PFSK-1 (cell line): ENCODE measurements at regions not wholly inside any gene's neighbourhood (a gene's known extent, or its start where the extent isn't known, plus 50 kb on each side); places are given as distances from the start of the nearest gene placed in this dataset.

Experiments used
- FOXP2 ChIP-seq: optimal IDR thresholded peaks from 2 replicates; pipeline ENCODE3; 2011; ENCODE audit warnings: borderline replicate concordance, control low read depth, inconsistent platforms; ENCODE audit not compliant: insufficient read depth; ENCODE audit errors: extremely low read length, extremely low read depth
- POLR2AphosphoS5 ChIP-seq: IDR thresholded peaks from 2 replicates; pipeline ENCODE4 v1.6.1; 2012; ENCODE audit warnings: low read depth, mild to moderate bottlenecking, control low read depth, low read length, moderate library complexity
- REST ChIP-seq, 2 experiments: IDR thresholded peaks; 2 replicates each; pipeline versions ENCODE4 v1.6.1 to v1.8.0; 2011 to 2012; ENCODE audit warnings: low read depth in 2 of 2, low read length in 2 of 2, control low read depth in 1 of 2, inconsistent platforms in 1 of 2, mild to moderate bottlenecking in 1 of 2, moderate library complexity in 1 of 2; ENCODE audit not compliant: insufficient read depth in 1 of 2
- SIN3A ChIP-seq: IDR thresholded peaks from 2 replicates; pipeline ENCODE4 v1.6.1; 2012; ENCODE audit warnings: mild to moderate bottlenecking, low read length, moderate library complexity, borderline replicate concordance; ENCODE audit not compliant: insufficient read depth
- TAF1 ChIP-seq: IDR thresholded peaks from 2 replicates; pipeline ENCODE4 v1.6.1; 2012; ENCODE audit warnings: low read length, control low read depth, borderline replicate concordance; ENCODE audit not compliant: insufficient read depth

- TF ChIP-seq TAF1 (no peak), POLR2AphosphoS5 (no peak), FOXP2 (no peak), SIN3A (no peak)
Measured at GRCh38 chr21:16007943-16008342, 278.2 kb downstream of the USP25 start.

- TF ChIP-seq TAF1 = no peak
- no peak for TF ChIP-seq FOXP2
- no peak for TF ChIP-seq REST (IDR thresholded peaks at IDR 0.05; ENCODE audit: insufficient read depth in 1 of 2, low read depth in 2 of 2, low read length in 2 of 2)
- no peak for TF ChIP-seq POLR2AphosphoS5
- TF ChIP-seq SIN3A = no peak
Measured at GRCh38 chr21:16011719-16012118, 281.9 kb downstream of the USP25 start.

- TF ChIP-seq SIN3A (no peak), POLR2AphosphoS5 (no peak), REST (IDR thresholded peaks at IDR 0.05; ENCODE audit: insufficient read depth in 1 of 2, low read depth in 2 of 2, low read length in 2 of 2) (no peak), FOXP2 (no peak), TAF1 (no peak)
Measured at GRCh38 chr21:16013570-16013969, 283.8 kb downstream of the USP25 start.

GRCh38 chr21:16020878-16021277, 291.1 kb downstream of the USP25 start:
- TF ChIP-seq TAF1 (no peak), REST (IDR thresholded peaks at IDR 0.05; ENCODE audit: insufficient read depth in 1 of 2, low read depth in 2 of 2, low read length in 2 of 2) (no peak), FOXP2 (no peak), POLR2AphosphoS5 (no peak), SIN3A (no peak)

GRCh38 chr21:16022116-16022515, 292.3 kb downstream of the USP25 start:
- TF ChIP-seq SIN3A (no peak), TAF1 (no peak), FOXP2 (no peak), REST (IDR thresholded peaks at IDR 0.05; ENCODE audit: insufficient read depth in 1 of 2, low read depth in 2 of 2, low read length in 2 of 2) (no peak), POLR2AphosphoS5 (no peak)
